NCI-H526 treated with DMSO at 0.1 percent for 48 hours (cell line): ENCODE measurements at regions not wholly inside any gene's neighbourhood (a gene's known extent, or its start where the extent isn't known, plus 50 kb on each side); places are given as distances from the start of the nearest gene placed in this dataset.
"Not testable (repeated sequence)": the region's sequence is repeated elsewhere in the genome, so short reads cannot be mapped to it uniquely, and the experiment has no call there.

Source experiments
- DNase-seq: peaks from one replicate; lab custom pipeline; 2025; lab: John Stamatoyannopoulos, UW

GRCh38 chr14:105694961-105695360 lies 168.6 kb downstream of the TMEM121 start:
- no peak for DNase-seq

- not testable (repeated sequence) for DNase-seq
Observed at GRCh38 chr14:105696388-105696787, 170.0 kb downstream of the TMEM121 start.

- not testable (repeated sequence) for DNase-seq
Observed at GRCh38 chr14:105697414-105697813, 171.0 kb downstream of the TMEM121 start.

- not testable (repeated sequence) for DNase-seq
Observed at GRCh38 chr14:105697955-105698354, 171.6 kb downstream of the TMEM121 start.

GRCh38 chr14:105698940-105699556 lies 172.7 kb downstream of the TMEM121 start:
- not testable (repeated sequence) for DNase-seq

- DNase-seq: not testable (repeated sequence)
Observed at GRCh38 chr14:105699706-105700105, 173.3 kb downstream of the TMEM121 start.

GRCh38 chr14:105700146-105700545 lies 173.8 kb downstream of the TMEM121 start:
- DNase-seq: not testable (repeated sequence)

- DNase-seq: no peak
Observed at GRCh38 chr14:105700622-105701288, 174.4 kb downstream of the TMEM121 start.

GRCh38 chr14:105701456-105702274 lies 175.3 kb downstream of the TMEM121 start:
- no peak for DNase-seq

GRCh38 chr14:105702275-105702817 lies 176.0 kb downstream of the TMEM121 start:
- DNase-seq: no peak

- DNase-seq: not testable (repeated sequence)
Observed at GRCh38 chr14:105703044-105703665, 176.8 kb downstream of the TMEM121 start.

GRCh38 chr14:105704091-105704490 lies 177.7 kb downstream of the TMEM121 start:
- not testable (repeated sequence) for DNase-seq

GRCh38 chr14:105704492-105704891 lies 178.1 kb downstream of the TMEM121 start:
- DNase-seq: not testable (repeated sequence)

GRCh38 chr14:105705512-105705861 lies 179.1 kb downstream of the TMEM121 start:
- DNase-seq: not testable (repeated sequence)

GRCh38 chr14:105705862-105706700 lies 179.7 kb downstream of the TMEM121 start:
- DNase-seq: not testable (repeated sequence)

- DNase-seq: not testable (repeated sequence)
Observed at GRCh38 chr14:105706701-105707019, 180.3 kb downstream of the TMEM121 start.

- not testable (repeated sequence) for DNase-seq
Observed at GRCh38 chr14:105707099-105707498, 180.7 kb downstream of the TMEM121 start.

GRCh38 chr14:105707723-105708151 lies 181.4 kb downstream of the TMEM121 start:
- not testable (repeated sequence) for DNase-seq

GRCh38 chr14:105708251-105709134 lies 182.1 kb downstream of the TMEM121 start:
- DNase-seq: not testable (repeated sequence)
